ENCODE measurements at regions not wholly inside any gene's neighbourhood (a gene's known extent, or its start where the extent isn't known, plus 50 kb on each side); places are given as distances from the start of the nearest gene placed in this dataset.

DNA sequence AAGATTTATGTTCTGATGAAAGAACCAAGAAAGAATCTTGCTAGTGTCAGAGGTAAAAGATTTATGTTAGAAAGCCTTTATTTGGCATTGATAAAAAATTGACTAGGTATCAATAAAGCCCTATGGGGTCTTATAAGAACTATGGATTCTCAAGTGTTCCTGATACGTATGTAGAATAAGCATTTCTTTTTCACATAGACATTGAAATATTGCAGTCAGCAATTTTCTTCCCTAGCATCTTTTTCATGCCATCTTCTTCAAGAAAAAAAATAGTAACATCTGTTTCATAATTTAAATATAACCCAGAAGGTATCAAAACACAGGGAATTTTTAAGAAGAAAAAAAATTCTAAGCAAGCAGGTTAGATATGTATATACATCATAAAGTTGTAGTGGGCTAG lies 230.6 kb downstream of the CENPW start:
- WGBS, 2 donors (ENCODE audit: extremely low coverage in 2 of 2, insufficient read length in 2 of 2, insufficient replicate concordance in 1 of 2), result no CpG with 5 or more reads among the region's 1 CpG
- Histone ChIP-seq H3K79me1 (ENCODE audit: low read depth, low read length) (no peaks in the 10 kb centered on the region), H4K8ac (ENCODE audit: low read depth, low read length) (no peak overlapping the region), H3K36me3 (replicated peaks in 1 of 2; ENCODE audit: control insufficient read depth in 2 of 2, insufficient read depth in 2 of 2, low read length in 2 of 2) (no peaks in the 10 kb centered on the region), H4K91ac (ENCODE audit: low read depth, low read length, poor library complexity) (no peak overlapping the region), H2BK15ac (ENCODE audit: low read length) (no peak overlapping the region), H3K4me2 (ENCODE audit: insufficient read depth, low read length, poor library complexity, severe bottlenecking) (no peak overlapping the region), H2BK120ac (ENCODE audit: low read depth, low read length) (no peak overlapping the region), H3K9ac (ENCODE audit: low read depth, low read length, poor library complexity) (no peak overlapping the region), H3K4me1 (ENCODE audit: control insufficient read depth in 2 of 2, insufficient read depth in 1 of 2, low read depth in 1 of 2, low read length in 2 of 2) (no peaks in the 10 kb centered on the region), H3K9me3 (replicated peaks in 1 of 2; ENCODE audit: control insufficient read depth in 2 of 2, insufficient read depth in 1 of 2, low read depth in 1 of 2, low read length in 2 of 2) (no peaks in the 10 kb centered on the region), H3K27ac (replicated peaks; ENCODE audit: low read length) (no peak overlapping the region), H2BK5ac (ENCODE audit: low read length) (no peak overlapping the region), H3K27me3 (ENCODE audit: control insufficient read depth in 3 of 3, insufficient read depth in 3 of 3, low read depth in 1 of 3, low read length in 3 of 3) (no peaks in the 10 kb centered on the region), H3K18ac (ENCODE audit: low read length) (no peak overlapping the region), H2AFZ (ENCODE audit: low read length) (no peak overlapping the region), H3K4ac (ENCODE audit: low read length) (no peak overlapping the region), H2AK5ac (ENCODE audit: low read depth, low read length) (no peak overlapping the region), H3K4me3 (ENCODE audit: low read length in 2 of 2) (no peak overlapping the region), H2BK12ac (ENCODE audit: low read length) (no peak overlapping the region), H3K14ac (ENCODE audit: low read length) (no peak overlapping the region), H3K23ac (ENCODE audit: low read depth, low read length, poor library complexity) (no peak overlapping the region)
- no peak for DNase-seq (ENCODE audit: low spot score)

DNA sequence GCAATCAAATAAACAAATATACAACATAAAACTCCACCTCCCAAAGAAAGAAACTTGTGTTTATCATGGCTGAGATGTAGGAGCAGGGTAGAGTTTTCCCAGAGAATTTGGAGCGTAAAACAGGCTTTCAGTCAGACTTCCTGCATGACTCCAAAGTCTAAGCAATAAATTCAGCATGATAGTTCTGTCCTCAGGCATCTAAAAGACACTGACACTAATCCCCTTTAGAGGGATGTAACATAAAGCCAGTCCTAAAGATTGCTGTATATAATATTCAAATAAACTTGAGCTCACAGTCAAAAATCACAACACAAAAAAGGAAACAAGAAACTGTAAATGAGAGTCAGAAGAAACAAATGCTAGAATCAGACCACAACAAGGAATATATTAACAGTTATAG lies 234.4 kb downstream of the CENPW start:
- Histone ChIP-seq H3K79me1 (ENCODE audit: low read depth, low read length) (no peaks in the 10 kb centered on the region), H3K23ac (ENCODE audit: low read depth, low read length, poor library complexity) (no peak overlapping the region), H3K4me1 (ENCODE audit: control insufficient read depth in 2 of 2, insufficient read depth in 1 of 2, low read depth in 1 of 2, low read length in 2 of 2) (no peaks in the 10 kb centered on the region), H3K27ac (replicated peaks; ENCODE audit: low read length) (no peak overlapping the region), H3K14ac (ENCODE audit: low read length) (no peak overlapping the region), H2AFZ (ENCODE audit: low read length) (no peak overlapping the region), H3K27me3 (ENCODE audit: control insufficient read depth in 3 of 3, insufficient read depth in 3 of 3, low read depth in 1 of 3, low read length in 3 of 3) (no peaks in the 10 kb centered on the region), H3K4ac (ENCODE audit: low read length) (no peak overlapping the region), H4K8ac (ENCODE audit: low read depth, low read length) (no peak overlapping the region), H2BK15ac (ENCODE audit: low read length) (no peak overlapping the region), H3K9ac (ENCODE audit: low read depth, low read length, poor library complexity) (no peak overlapping the region), H2AK5ac (ENCODE audit: low read depth, low read length) (no peak overlapping the region), H3K4me2 (ENCODE audit: insufficient read depth, low read length, poor library complexity, severe bottlenecking) (no peak overlapping the region), H2BK12ac (ENCODE audit: low read length) (no peak overlapping the region), H3K18ac (ENCODE audit: low read length) (no peak overlapping the region), H2BK120ac (ENCODE audit: low read depth, low read length) (no peak overlapping the region), H2BK5ac (ENCODE audit: low read length) (no peak overlapping the region), H4K91ac (ENCODE audit: low read depth, low read length, poor library complexity) (no peak overlapping the region), H3K36me3 (replicated peaks in 1 of 2; ENCODE audit: control insufficient read depth in 2 of 2, insufficient read depth in 2 of 2, low read length in 2 of 2) (no peaks in the 10 kb centered on the region), H3K9me3 (replicated peaks in 1 of 2; ENCODE audit: control insufficient read depth in 2 of 2, insufficient read depth in 1 of 2, low read depth in 1 of 2, low read length in 2 of 2) (no peaks in the 10 kb centered on the region), H3K4me3 (ENCODE audit: low read length in 2 of 2) (no peak overlapping the region)
- WGBS, 2 donors (ENCODE audit: extremely low coverage in 2 of 2, insufficient read length in 2 of 2, insufficient replicate concordance in 1 of 2), result no CpG with 5 or more reads among the region's 1 CpG
- no peak for DNase-seq (ENCODE audit: low spot score)

DNA sequence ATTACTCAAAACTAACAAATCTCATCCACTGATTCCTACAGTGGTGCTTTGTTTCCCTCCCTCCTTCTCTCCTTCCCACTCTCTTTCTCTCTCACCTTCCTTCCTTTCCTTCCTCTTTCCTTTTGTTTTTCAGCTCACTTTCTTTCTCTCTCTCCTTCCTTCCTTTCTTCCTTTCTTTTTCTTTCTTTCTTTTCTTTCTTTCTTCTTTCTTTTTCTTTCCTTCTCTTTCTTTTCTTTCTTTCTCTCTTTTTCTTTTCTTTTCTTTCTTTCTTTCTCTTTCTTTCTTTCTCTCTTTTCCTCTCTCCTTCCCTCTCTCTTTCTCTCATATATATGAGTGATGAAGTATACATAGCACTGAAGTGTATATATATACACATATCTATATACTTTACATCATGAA lies 241.4 kb downstream of the CENPW start:
- no peak overlapping the region for H3K4me2 ChIP-seq (ENCODE audit: insufficient read depth, low read length, poor library complexity, severe bottlenecking)
- H3K4me3 ChIP-seq (ENCODE audit: low read length in 2 of 2), result no peak overlapping the region
- DNase-seq (ENCODE audit: low spot score), result no peak
- H2AFZ ChIP-seq (ENCODE audit: low read length), result no peak overlapping the region
- H3K4me1 ChIP-seq (ENCODE audit: control insufficient read depth in 2 of 2, insufficient read depth in 1 of 2, low read depth in 1 of 2, low read length in 2 of 2), result no peaks in the 10 kb centered on the region
- no peaks in the 10 kb centered on the region for H3K9me3 ChIP-seq (replicated peaks in 1 of 2; ENCODE audit: control insufficient read depth in 2 of 2, insufficient read depth in 1 of 2, low read depth in 1 of 2, low read length in 2 of 2)
- no peak overlapping the region for H4K91ac ChIP-seq (ENCODE audit: low read depth, low read length, poor library complexity)
- no peaks in the 10 kb centered on the region for H3K79me1 ChIP-seq (ENCODE audit: low read depth, low read length)
- H2BK15ac ChIP-seq (ENCODE audit: low read length), result no peak overlapping the region
- H3K27me3 ChIP-seq (ENCODE audit: control insufficient read depth in 3 of 3, insufficient read depth in 3 of 3, low read depth in 1 of 3, low read length in 3 of 3), result no peaks in the 10 kb centered on the region
- no peak overlapping the region for H3K4ac ChIP-seq (ENCODE audit: low read length)
- no peaks in the 10 kb centered on the region for H3K36me3 ChIP-seq (replicated peaks in 1 of 2; ENCODE audit: control insufficient read depth in 2 of 2, insufficient read depth in 2 of 2, low read length in 2 of 2)
- no peak overlapping the region for H4K8ac ChIP-seq (ENCODE audit: low read depth, low read length)
- no peak overlapping the region for H3K9ac ChIP-seq (ENCODE audit: low read depth, low read length, poor library complexity)
- no peak overlapping the region for H3K18ac ChIP-seq (ENCODE audit: low read length)
- no peak overlapping the region for H2BK120ac ChIP-seq (ENCODE audit: low read depth, low read length)
- no peak overlapping the region for H3K27ac ChIP-seq (replicated peaks; ENCODE audit: low read length)
- H2AK5ac ChIP-seq (ENCODE audit: low read depth, low read length), result no peak overlapping the region
- H2BK5ac ChIP-seq (ENCODE audit: low read length), result no peak overlapping the region
- H3K14ac ChIP-seq (ENCODE audit: low read length), result no peak overlapping the region
- no peak overlapping the region for H2BK12ac ChIP-seq (ENCODE audit: low read length)
- no peak overlapping the region for H3K23ac ChIP-seq (ENCODE audit: low read depth, low read length, poor library complexity)

DNA sequence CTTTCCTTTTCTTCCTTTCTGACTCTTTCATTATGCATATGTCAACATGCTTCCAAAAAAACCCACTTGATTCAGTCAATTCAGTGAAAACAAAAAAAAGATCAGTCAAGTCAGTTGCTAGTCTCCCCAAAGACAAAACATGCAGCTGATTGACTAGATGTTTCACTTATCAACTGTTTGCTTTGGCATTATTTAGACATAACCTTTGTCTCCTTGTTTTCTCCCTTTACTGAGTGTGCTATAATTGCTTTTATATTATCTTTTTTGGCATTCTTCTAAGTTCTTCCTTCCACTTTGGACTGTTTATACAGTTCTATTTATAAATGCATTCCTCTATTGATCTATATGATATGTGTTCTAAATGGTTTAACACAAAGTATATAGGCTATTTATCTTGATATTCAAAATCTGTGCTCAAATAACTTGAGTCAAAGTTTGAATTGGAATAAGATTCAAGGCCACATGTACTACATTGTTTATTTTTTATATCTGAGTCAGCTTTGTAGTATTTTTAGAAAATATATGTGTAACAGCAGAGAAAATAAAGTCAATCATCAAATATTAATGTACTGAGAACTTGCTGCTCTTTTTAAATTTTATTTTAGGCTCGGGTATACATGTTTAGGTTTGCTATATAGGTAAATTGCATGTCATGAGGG lies 260.5 kb downstream of the CENPW start:
- no peak overlapping the region for H4K8ac ChIP-seq (ENCODE audit: low read depth, low read length)
- no peak overlapping the region for H2BK15ac ChIP-seq (ENCODE audit: low read length)
- no peak for DNase-seq (ENCODE audit: low spot score)
- no peak overlapping the region for H4K91ac ChIP-seq (ENCODE audit: low read depth, low read length, poor library complexity)
- H3K18ac ChIP-seq (ENCODE audit: low read length), result no peak overlapping the region
- no peak overlapping the region for H2BK12ac ChIP-seq (ENCODE audit: low read length)
- H2BK120ac ChIP-seq (ENCODE audit: low read depth, low read length), result no peak overlapping the region
- no peaks in the 10 kb centered on the region for H3K36me3 ChIP-seq (replicated peaks in 1 of 2; ENCODE audit: control insufficient read depth in 2 of 2, insufficient read depth in 2 of 2, low read length in 2 of 2)
- H3K9ac ChIP-seq (ENCODE audit: low read depth, low read length, poor library complexity), result no peak overlapping the region
- H3K9me3 ChIP-seq (replicated peaks in 1 of 2; ENCODE audit: control insufficient read depth in 2 of 2, insufficient read depth in 1 of 2, low read depth in 1 of 2, low read length in 2 of 2), result no peaks in the 10 kb centered on the region
- no peak overlapping the region for H3K4ac ChIP-seq (ENCODE audit: low read length)
- H3K4me3 ChIP-seq (ENCODE audit: low read length in 2 of 2), result no peak overlapping the region
- no peak overlapping the region for H2AK5ac ChIP-seq (ENCODE audit: low read depth, low read length)
- H2BK5ac ChIP-seq (ENCODE audit: low read length), result no peak overlapping the region
- H2AFZ ChIP-seq (ENCODE audit: low read length), result no peak overlapping the region
- no peak overlapping the region for H3K14ac ChIP-seq (ENCODE audit: low read length)
- H3K79me1 ChIP-seq (ENCODE audit: low read depth, low read length), result no peaks in the 10 kb centered on the region
- no peaks in the 10 kb centered on the region for H3K27me3 ChIP-seq (ENCODE audit: control insufficient read depth in 3 of 3, insufficient read depth in 3 of 3, low read depth in 1 of 3, low read length in 3 of 3)
- H3K23ac ChIP-seq (ENCODE audit: low read depth, low read length, poor library complexity), result no peak overlapping the region
- H3K4me1 ChIP-seq (ENCODE audit: control insufficient read depth in 2 of 2, insufficient read depth in 1 of 2, low read depth in 1 of 2, low read length in 2 of 2), result no peaks in the 10 kb centered on the region
- H3K4me2 ChIP-seq (ENCODE audit: insufficient read depth, low read length, poor library complexity, severe bottlenecking), result no peak overlapping the region
- no CpG with 5 or more reads among the region's 1 CpG for WGBS, 2 donors (ENCODE audit: extremely low coverage in 2 of 2, insufficient read length in 2 of 2, insufficient replicate concordance in 1 of 2)
- H3K27ac ChIP-seq (replicated peaks; ENCODE audit: low read length), result no peak overlapping the region

Data from neuronal stem cell (in vitro differentiated cells).